Fibroblast of the conjunctiva (primary cell): ENCODE measurements at regions not wholly inside any gene's neighbourhood (a gene's known extent, or its start where the extent isn't known, plus 50 kb on each side); places are given as distances from the start of the nearest gene placed in this dataset.

Experiments
- DNase-seq: peaks from one replicate; pipeline ENCODE4 v3.0.0-alpha.2; 2010; ENCODE audit warnings: low read depth

- DNase-seq, result no peak
These were observed 98.2 kb downstream of the PDCL3 start for GRCh38 chr2:100660851-100661584.

- no peak for DNase-seq
These were observed 100.1 kb downstream of the PDCL3 start for GRCh38 chr2:100662866-100663265.

- no peak for DNase-seq
These were observed 101.4 kb downstream of the PDCL3 start for GRCh38 chr2:100664021-100664755.

GRCh38 chr2:100664756-100665101, 101.9 kb downstream of the PDCL3 start:
- DNase-seq, result no peak

- no peak for DNase-seq
These were observed 104.2 kb downstream of the PDCL3 start for GRCh38 chr2:100666996-100667395.

GRCh38 chr2:100667801-100668200, 105.0 kb downstream of the PDCL3 start:
- no peak for DNase-seq

GRCh38 chr2:100670232-100670631, 107.4 kb downstream of the PDCL3 start:
- no peak for DNase-seq

- DNase-seq, result no peak
These were observed 110.3 kb downstream of the PDCL3 start for GRCh38 chr2:100673115-100673514.

GRCh38 chr2:100673691-100674485, 111.1 kb downstream of the PDCL3 start:
- DNase-seq, result no peak

GRCh38 chr2:100674666-100675065, 111.9 kb downstream of the PDCL3 start:
- no peak for DNase-seq

GRCh38 chr2:100675373-100675772, 112.6 kb downstream of the PDCL3 start:
- DNase-seq, result no peak

GRCh38 chr2:100675855-100676254, 113.1 kb downstream of the PDCL3 start:
- no peak for DNase-seq

GRCh38 chr2:100676346-100676745, 113.6 kb downstream of the PDCL3 start:
- DNase-seq, result no peak

- no peak for DNase-seq
These were observed 114.9 kb downstream of the PDCL3 start for GRCh38 chr2:100677611-100678185.

- no peak for DNase-seq
These were observed 116.4 kb downstream of the PDCL3 start for GRCh38 chr2:100679211-100679610.

- no peak for DNase-seq
These were observed 119.7 kb downstream of the PDCL3 start for GRCh38 chr2:100682536-100682935.

GRCh38 chr2:100683231-100683630, 120.4 kb downstream of the PDCL3 start:
- no peak for DNase-seq

GRCh38 chr2:100691846-100692245, 128.1 kb upstream of the NPAS2 start:
- DNase-seq, result no peak

GRCh38 chr2:100692381-100692780, 127.6 kb upstream of the NPAS2 start:
- no peak for DNase-seq

- DNase-seq, result no peak
These were observed 127.0 kb upstream of the NPAS2 start for GRCh38 chr2:100692906-100693305.

GRCh38 chr2:100699131-100699530, 120.8 kb upstream of the NPAS2 start:
- no peak for DNase-seq

GRCh38 chr2:100702438-100703109, 117.4 kb upstream of the NPAS2 start:
- no peak for DNase-seq
